B cell (primary cell): ENCODE measurements at regions not wholly inside any gene's neighbourhood (a gene's known extent, or its start where the extent isn't known, plus 50 kb on each side); places are given as distances from the start of the nearest gene placed in this dataset.
"Not testable (repeated sequence)": the region's sequence is repeated elsewhere in the genome, so short reads cannot be mapped to it uniquely, and the experiment has no call there.

Experiments used
- ATAC-seq: fragments of 200-7000 bp; cut with Tn5 transposase; one replicate; pipeline ENCODE4 v1.10.0; 2021; ENCODE audit warnings: low read depth, mild to moderate bottlenecking, moderate number of reproducible peaks, moderate library complexity
- CTCF ChIA-PET: fragments of 350-600 bp; sonication (Branson Sonifier 250); formaldehyde crosslinking; loops from one replicate; lab custom pipeline; 2021; ENCODE audit warnings: antibody characterized with exemption, inconsistent platforms; lab: Charles Lee
- POLR2A ChIA-PET: fragments of 350-600 bp; sonication (Branson Sonifier 250); formaldehyde crosslinking; loops from one replicate; lab custom pipeline; 2021; ENCODE audit warnings: antibody characterized with exemption; lab: Charles Lee
- DNase-seq: peaks from one replicate; pipeline ENCODE4 v3.0.0; 2013
- H2AFZ ChIP-seq: 2 replicates; pipeline ENCODE4 v1.6.1; 2012; ENCODE audit warnings: mild to moderate bottlenecking, low read depth, low read length; ENCODE audit not compliant: insufficient read depth, poor library complexity, severe bottlenecking
- H3K27ac ChIP-seq, 2 donors: 1 replicate in 1 of 2; 2 replicates in 1 of 2; pipeline ENCODE4 v1.5.1; 2012 to 2013; ENCODE audit warnings: low read length in 2 of 2, mild to moderate bottlenecking in 2 of 2, moderate library complexity in 1 of 2
- H3K27me3 ChIP-seq, 4 experiments: fragments of 200-600 bp in 1 of 4; sonication (generic) in 1 of 4; replicated peaks in 1 of 4; 1 replicate in 2 of 4; 2 replicates in 2 of 4; pipeline versions ENCODE4 v1.6.1 to v1.7.0; 2013 to 2016; ENCODE audit warnings: low read length in 3 of 4, mild to moderate bottlenecking in 2 of 4, mixed read lengths in 1 of 4, moderate library complexity in 1 of 4; ENCODE audit not compliant: insufficient read depth in 4 of 4, control insufficient read depth in 3 of 4; ENCODE audit errors: control extremely low read depth in 1 of 4
- H3K36me3 ChIP-seq, 2 experiments: replicated peaks in 1 of 2; 1 replicate in 1 of 2; 2 replicates in 1 of 2; pipeline versions ENCODE4 v1.6.1 to v1.7.1; 2013; ENCODE audit warnings: low read length in 1 of 2; ENCODE audit not compliant: insufficient read depth in 2 of 2, control insufficient read depth in 1 of 2; ENCODE audit errors: control extremely low read depth in 1 of 2, extremely low read depth in 1 of 2
- H3K4me1 ChIP-seq, 2 donors: fragments of 200-600 bp in 1 of 2; sonication (generic) in 1 of 2; 1 replicate in 1 of 2; 2 replicates in 1 of 2; pipeline versions ENCODE4 v1.5.1 to v1.6.1; 2013 to 2017; ENCODE audit warnings: low read length in 2 of 2; ENCODE audit not compliant: control insufficient read depth in 2 of 2, insufficient read depth in 2 of 2
- H3K4me2 ChIP-seq: replicated peaks from 2 replicates; pipeline ENCODE3; 2012; ENCODE audit warnings: mild to moderate bottlenecking, low read depth, low read length; ENCODE audit not compliant: poor library complexity, severe bottlenecking
- H3K4me3 ChIP-seq, 5 experiments: fragments of 200-600 bp in 1 of 5; sonication (generic) in 1 of 5; 1 replicate in 3 of 5; 2 replicates in 2 of 5; pipeline versions ENCODE4 v1.5.1 to v1.7.0; 2011 to 2016; ENCODE audit warnings: low read length in 4 of 5, mild to moderate bottlenecking in 4 of 5, low read depth in 2 of 5, control low read depth in 1 of 5, moderate library complexity in 1 of 5; ENCODE audit not compliant: insufficient read depth in 1 of 5; ENCODE audit errors: control extremely low read depth in 1 of 5, extremely low read depth in 1 of 5
- H3K79me2 ChIP-seq: fragments of 200-600 bp; sonication (generic); one replicate; pipeline ENCODE4 v1.6.0; 2016; ENCODE audit warnings: low read length; ENCODE audit not compliant: control insufficient read depth, insufficient read depth
- H3K9ac ChIP-seq: fragments of 200-600 bp; sonication (generic); 2 replicates; pipeline ENCODE4 v1.6.1; 2017; ENCODE audit warnings: mild to moderate bottlenecking, low read length, moderate library complexity
- H3K9me3 ChIP-seq, 3 donors: one replicate each; pipeline versions ENCODE4 v1.6.1 to v1.7.1; 2013; ENCODE audit warnings: low read length in 2 of 3; ENCODE audit not compliant: control insufficient read depth in 2 of 3, insufficient read depth in 1 of 3; ENCODE audit errors: control extremely low read depth in 1 of 3
- H4K20me1 ChIP-seq: 2 replicates; pipeline ENCODE4 v1.6.0; 2012; ENCODE audit warnings: mild to moderate bottlenecking, low read length; ENCODE audit not compliant: insufficient read depth, control insufficient read depth, poor library complexity, severe bottlenecking
- H3K27ac Mint-ChIP-seq: one replicate; pipeline ENCODE4 v1.8.0; 2021; ENCODE audit warnings: mixed read lengths
- H3K27me3 Mint-ChIP-seq: one replicate; pipeline ENCODE4 v1.8.0; 2021; ENCODE audit warnings: mixed read lengths
- H3K4me1 Mint-ChIP-seq: one replicate; pipeline ENCODE4 v1.8.0; 2021; ENCODE audit warnings: mixed read lengths
- H3K4me3 Mint-ChIP-seq: one replicate; pipeline ENCODE4 v1.8.0; 2021; ENCODE audit warnings: mixed read lengths
- H3K9me3 Mint-ChIP-seq: one replicate; pipeline ENCODE4 v1.8.0; 2022; ENCODE audit warnings: mixed read lengths; ENCODE audit not compliant: insufficient read depth
- EZH2 ChIP-seq: IDR thresholded peaks from 2 replicates; pipeline ENCODE4 v1.6.1; 2012; ENCODE audit warnings: borderline replicate concordance, low read depth, mild to moderate bottlenecking, moderate library complexity, low read length; ENCODE audit not compliant: insufficient read depth, poor library complexity, severe bottlenecking
- WGBS: methylation state at CpG from one replicate; pipeline ENCODE4 v1.1.5; 2013; ENCODE audit warnings: missing lambda C conversion rate; ENCODE audit not compliant: insufficient coverage; 5-methylcytosine and 5-hydroxymethylcytosine counted together
- intact Hi-C: fragments of 100-400 bp; cut with micrococcal nuclease; formaldehyde crosslinking; loops from one replicate; pipeline ENCODE4 v1.10.0; 2022
- TF ChIP-seq, protein P1 (sequence below): fragments of 200-600 bp; IDR thresholded peaks from one replicate; pipeline ENCODE4 v1.8.0; 2022; ENCODE audit warnings: antibody characterized with exemption, mild to moderate bottlenecking

DNA sequence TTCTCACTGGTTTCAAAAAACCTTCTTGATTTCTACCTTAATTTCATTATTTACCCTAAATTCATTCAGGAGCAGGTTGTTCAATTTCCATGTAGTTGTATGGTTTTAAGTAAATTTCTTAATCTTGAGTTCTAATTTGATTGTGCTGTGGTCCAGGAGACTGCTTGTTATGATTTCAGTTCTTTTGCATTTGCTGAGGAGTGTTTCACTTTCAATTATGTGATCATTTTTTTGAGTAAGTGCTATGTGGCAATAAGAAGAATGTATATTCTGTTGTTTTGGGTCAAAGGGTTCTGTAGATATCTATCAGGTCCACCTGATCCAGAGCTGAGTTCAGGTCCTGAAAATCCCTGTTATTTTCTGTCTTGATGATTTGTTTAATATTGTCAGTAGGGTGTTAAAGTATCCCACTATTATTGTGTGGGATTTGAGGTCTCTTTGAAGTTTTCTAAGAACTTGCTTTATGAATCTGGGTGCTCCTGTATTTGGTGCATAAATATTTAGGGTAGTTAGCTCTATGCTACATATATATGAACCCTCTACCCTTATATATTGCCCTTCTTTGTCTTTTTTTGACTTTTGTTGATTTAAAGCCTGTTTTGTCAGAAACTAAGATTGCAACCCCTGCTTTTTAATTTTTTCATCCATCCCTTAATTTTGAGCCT lies 158.4 kb upstream of the TPRG1 start:
- POLR2A ChIA-PET = no interaction called here
- no peak for ATAC-seq
- Histone ChIP-seq H2AFZ (no peak overlapping the region), H3K79me2 (no peaks in the 10 kb centered on the region), H3K27me3 (peaks cover 0 to 3% (median 0%) of the 10 kb centered on the region in 4 experiments), H3K4me2 (no peak overlapping the region), H3K9ac (no peak overlapping the region), H3K4me1 (no peaks in the 10 kb centered on the region), H3K9me3 (peaks cover 0 to 4% (median 0%) of the 10 kb centered on the region in 3 donors), H3K36me3 (no peaks in the 10 kb centered on the region), H4K20me1 (no peaks in the 10 kb centered on the region), H3K4me3 (no peak overlapping the region), H3K27ac (no peak overlapping the region)
- no peak overlapping the region for H3K27ac Mint-ChIP-seq
- CTCF ChIA-PET = no interaction called here
- no peaks in the 10 kb centered on the region for H3K4me1 Mint-ChIP-seq
- intact Hi-C loops = no loop called here
- TF ChIP-seq, protein P1, sequence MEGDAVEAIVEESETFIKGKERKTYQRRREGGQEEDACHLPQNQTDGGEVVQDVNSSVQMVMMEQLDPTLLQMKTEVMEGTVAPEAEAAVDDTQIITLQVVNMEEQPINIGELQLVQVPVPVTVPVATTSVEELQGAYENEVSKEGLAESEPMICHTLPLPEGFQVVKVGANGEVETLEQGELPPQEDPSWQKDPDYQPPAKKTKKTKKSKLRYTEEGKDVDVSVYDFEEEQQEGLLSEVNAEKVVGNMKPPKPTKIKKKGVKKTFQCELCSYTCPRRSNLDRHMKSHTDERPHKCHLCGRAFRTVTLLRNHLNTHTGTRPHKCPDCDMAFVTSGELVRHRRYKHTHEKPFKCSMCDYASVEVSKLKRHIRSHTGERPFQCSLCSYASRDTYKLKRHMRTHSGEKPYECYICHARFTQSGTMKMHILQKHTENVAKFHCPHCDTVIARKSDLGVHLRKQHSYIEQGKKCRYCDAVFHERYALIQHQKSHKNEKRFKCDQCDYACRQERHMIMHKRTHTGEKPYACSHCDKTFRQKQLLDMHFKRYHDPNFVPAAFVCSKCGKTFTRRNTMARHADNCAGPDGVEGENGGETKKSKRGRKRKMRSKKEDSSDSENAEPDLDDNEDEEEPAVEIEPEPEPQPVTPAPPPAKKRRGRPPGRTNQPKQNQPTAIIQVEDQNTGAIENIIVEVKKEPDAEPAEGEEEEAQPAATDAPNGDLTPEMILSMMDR = no peak
- TF ChIP-seq EZH2 = no peak
- H3K27me3 Mint-ChIP-seq = peaks cover 3% of the 10 kb centered on the region
- H3K9me3 Mint-ChIP-seq = peaks cover 11% of the 10 kb centered on the region
- no peak for DNase-seq
- H3K4me3 Mint-ChIP-seq = no peak overlapping the region

- H3K4me2 ChIP-seq = no peak overlapping the region
- H3K27ac Mint-ChIP-seq = no peak overlapping the region
- ChIA-PET POLR2A (no interaction called here), CTCF (no interaction called here)
- TF ChIP-seq, protein P1 = no peak
- no peak for TF ChIP-seq EZH2
- no peaks in the 10 kb centered on the region for H3K36me3 ChIP-seq
- no peak for ATAC-seq
- peaks cover 0 to 3% (median 0%) of the 10 kb centered on the region in 4 experiments for H3K27me3 ChIP-seq
- no peak overlapping the region for H3K4me3 Mint-ChIP-seq
- H3K4me1 ChIP-seq = no peaks in the 10 kb centered on the region
- no peak overlapping the region for H2AFZ ChIP-seq
- no peaks in the 10 kb centered on the region for H3K4me1 Mint-ChIP-seq
- peaks cover 3% of the 10 kb centered on the region for H3K27me3 Mint-ChIP-seq
- H4K20me1 ChIP-seq = no peaks in the 10 kb centered on the region
- no peak for DNase-seq
- intact Hi-C loops = no loop called here
- H3K9ac ChIP-seq = no peak overlapping the region
- no peak overlapping the region for H3K27ac ChIP-seq
- H3K4me3 ChIP-seq = no peak overlapping the region
- no peaks in the 10 kb centered on the region for H3K79me2 ChIP-seq
- H3K9me3 ChIP-seq = peaks cover 0 to 4% (median 0%) of the 10 kb centered on the region in 3 donors
- peaks cover 11% of the 10 kb centered on the region for H3K9me3 Mint-ChIP-seq
Measured at GRCh38 chr3:189014526-189014925, 157.2 kb upstream of the TPRG1 start.

DNA sequence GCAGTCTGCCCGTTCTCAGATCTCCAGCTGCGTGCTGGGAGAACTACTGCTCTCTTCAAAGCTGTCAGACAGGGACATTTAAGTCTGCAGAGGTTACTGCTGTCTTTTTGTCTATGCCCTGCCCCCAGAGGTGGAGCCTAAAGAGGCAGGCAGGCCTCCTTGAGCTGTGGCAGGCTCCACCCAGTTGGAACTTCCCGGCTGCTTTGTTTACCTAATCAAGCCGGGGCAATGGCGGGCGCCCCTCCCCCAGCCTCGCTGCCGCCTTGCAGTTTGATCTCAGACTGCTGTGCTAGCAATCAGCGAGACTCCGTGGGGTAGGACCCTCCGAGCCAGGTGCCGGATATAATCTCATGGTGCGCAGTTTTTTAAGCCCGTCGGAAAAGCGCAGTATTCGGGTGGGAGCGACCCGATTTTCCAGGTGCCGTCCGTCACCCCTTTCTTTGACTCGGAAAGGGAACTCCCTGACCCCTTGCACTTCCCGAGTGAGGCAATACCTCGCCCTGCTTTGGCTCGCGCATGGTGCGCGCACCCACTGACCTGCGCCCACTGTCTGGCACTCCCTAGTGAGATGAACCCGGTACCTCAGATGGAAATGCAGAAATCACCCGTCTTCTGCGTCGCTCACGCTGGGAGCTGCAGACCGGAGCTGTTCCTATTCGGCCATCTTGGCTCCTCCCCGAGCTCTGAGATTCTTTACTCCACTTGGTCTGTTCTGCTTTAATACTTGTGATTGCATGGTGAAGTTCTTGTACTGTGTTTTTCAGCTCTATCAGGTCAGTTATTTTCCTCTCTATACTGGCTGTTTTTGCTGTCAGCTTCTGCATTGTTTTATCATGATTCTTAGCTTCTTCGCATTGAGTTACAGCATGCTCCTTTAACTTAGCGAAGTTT lies 148.9 kb upstream of the TPRG1 start:
- DNase-seq, POLR2A ChIA-PET, H3K27ac Mint-ChIP-seq, H3K9me3 Mint-ChIP-seq, intact Hi-C loops, H3K79me2 ChIP-seq, H3K4me1 Mint-ChIP-seq, H2AFZ ChIP-seq, H3K4me2 ChIP-seq, H3K4me3 Mint-ChIP-seq, H3K36me3 ChIP-seq, H4K20me1 ChIP-seq, H3K4me3 ChIP-seq, H3K4me1 ChIP-seq, CTCF ChIA-PET, ATAC-seq, H3K9me3 ChIP-seq, H3K9ac ChIP-seq, H3K27ac ChIP-seq: not testable (repeated sequence)
- H3K27me3 Mint-ChIP-seq = peaks cover 11% of the 10 kb centered on the region
- peaks cover 0 to 16% (median 0%) of the 10 kb centered on the region in 4 experiments for H3K27me3 ChIP-seq
- 90% methylated on average over 17 of the region's 39 CpGs for WGBS
